ENCODE measurements at regions not wholly inside any gene's neighbourhood (a gene's known extent, or its start where the extent isn't known, plus 50 kb on each side); places are given as distances from the start of the nearest gene placed in this dataset.

DNA sequence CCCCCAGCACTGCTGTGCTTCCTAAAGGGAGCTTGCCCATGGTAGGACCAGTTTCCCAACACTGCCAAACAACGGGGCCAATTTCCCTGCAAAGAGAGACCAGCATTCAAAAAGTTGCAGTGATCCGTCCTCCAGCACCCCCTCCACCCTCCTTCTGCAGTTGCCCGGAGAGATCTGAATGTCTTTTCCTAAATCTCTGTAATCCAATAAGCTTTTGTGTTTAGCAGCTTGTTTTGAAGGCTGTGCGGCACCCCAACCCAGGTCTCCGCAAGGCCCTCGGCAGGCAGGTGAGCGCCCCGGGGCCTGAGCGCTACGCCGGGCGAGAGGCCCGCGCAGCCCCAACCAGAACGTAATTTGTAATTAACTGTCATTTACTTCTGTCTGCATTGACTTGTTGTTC is 366.9 kb upstream of the IRX2 start:
- H3K9me3 Mint-ChIP-seq = peaks cover 4% of the 10 kb centered on the region
- no peaks in the 10 kb centered on the region for H3K36me3 Mint-ChIP-seq (ENCODE audit: low read depth)
- no peak overlapping the region for H3K4me3 Mint-ChIP-seq
- intact Hi-C loops (cut with micrococcal nuclease) = loop anchor here (5.0 kb wide), 2 partner anchors 366 to 484 kb away; partner anchors contain the start of gene IRX2
- H3K27ac Mint-ChIP-seq = no peak overlapping the region
- peaks cover 27% of the 10 kb centered on the region for H3K27me3 Mint-ChIP-seq
- no peak for DNase-seq
- H3K4me1 Mint-ChIP-seq = no peaks in the 10 kb centered on the region

DNA sequence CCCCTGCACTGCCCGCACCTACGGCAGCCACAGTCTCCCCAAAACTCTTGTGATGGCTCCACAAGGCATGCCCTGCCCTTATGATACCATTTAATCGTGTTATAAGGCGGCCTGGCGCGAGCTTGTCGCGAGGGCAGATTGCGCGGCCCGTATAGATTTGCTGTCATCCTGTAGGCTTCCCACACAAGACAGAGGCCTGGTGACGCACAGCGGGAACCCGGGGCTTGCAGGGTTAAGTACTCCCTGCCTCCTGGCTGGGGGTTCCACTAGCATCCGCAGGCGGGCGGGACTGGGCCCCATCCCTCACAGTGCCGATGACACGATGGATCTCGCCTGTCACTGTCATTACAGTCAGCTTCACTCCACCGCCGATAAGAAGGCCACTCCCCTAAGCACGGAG is 364.9 kb upstream of the IRX2 start:
- no peak overlapping the region for H3K4me3 Mint-ChIP-seq
- no peak for DNase-seq
- no peaks in the 10 kb centered on the region for H3K4me1 Mint-ChIP-seq
- no peak overlapping the region for H3K27ac Mint-ChIP-seq
- intact Hi-C loops (cut with micrococcal nuclease) = loop anchor here (5.0 kb wide), 2 partner anchors 364 to 486 kb away; partner anchors contain the start of gene IRX2
- no peaks in the 10 kb centered on the region for H3K36me3 Mint-ChIP-seq (ENCODE audit: low read depth)
- peaks cover 23% of the 10 kb centered on the region for H3K27me3 Mint-ChIP-seq
- H3K9me3 Mint-ChIP-seq = peaks cover 4% of the 10 kb centered on the region

DNA sequence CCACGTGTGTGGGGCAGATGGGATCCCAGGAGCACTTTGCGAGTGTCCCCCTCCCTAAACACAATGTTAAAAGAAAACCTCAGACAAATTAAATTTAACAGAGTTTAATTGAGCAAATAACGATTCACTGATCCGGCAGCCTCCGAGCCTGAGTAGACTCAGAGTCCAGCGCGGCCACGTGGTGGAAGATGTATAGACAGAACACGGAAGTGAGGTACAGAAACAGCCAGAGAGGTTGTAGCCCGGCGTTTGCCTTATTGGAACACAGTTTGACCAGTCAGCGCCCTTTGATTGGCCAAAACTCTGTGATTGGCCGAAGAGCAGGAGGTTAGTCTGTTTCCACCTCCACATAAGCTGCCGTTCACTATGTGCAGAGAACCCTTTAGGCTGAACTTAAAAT is 363.0 kb upstream of the IRX2 start:
- intact Hi-C loops (cut with micrococcal nuclease) = no loop called here
- Mint-ChIP-seq H3K27me3 (peaks cover 22% of the 10 kb centered on the region), H3K4me3 (no peak overlapping the region), H3K9me3 (peaks cover 4% of the 10 kb centered on the region), H3K4me1 (no peaks in the 10 kb centered on the region), H3K27ac (no peak overlapping the region), H3K36me3 (ENCODE audit: low read depth) (no peaks in the 10 kb centered on the region)
- DNase-seq = no peak

DNA sequence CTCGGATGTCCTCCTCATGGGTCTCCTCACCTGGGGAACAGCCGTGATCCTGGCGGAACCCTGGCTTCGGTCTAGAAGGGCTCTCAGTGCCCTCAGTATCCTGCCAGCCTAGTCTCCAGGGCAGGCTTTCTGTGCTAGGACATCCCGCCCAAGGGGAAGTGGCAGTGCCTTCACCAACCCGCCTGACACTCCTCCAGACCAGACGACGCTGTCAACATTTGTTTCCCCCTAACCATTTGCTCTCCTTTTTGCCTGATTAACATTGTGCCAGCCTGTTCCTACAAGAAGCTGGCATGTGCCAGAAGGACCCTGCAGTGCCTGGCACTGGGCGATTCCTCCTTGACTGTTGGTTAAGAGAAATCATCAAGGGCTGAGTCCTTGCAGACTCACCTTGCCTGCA is 358.9 kb upstream of the IRX2 start:
- H3K27ac Mint-ChIP-seq = no peak overlapping the region
- DNase-seq = no peak
- no peak overlapping the region for H3K4me3 Mint-ChIP-seq
- no peaks in the 10 kb centered on the region for H3K4me1 Mint-ChIP-seq
- H3K36me3 Mint-ChIP-seq (ENCODE audit: low read depth) = no peaks in the 10 kb centered on the region
- no peaks in the 10 kb centered on the region for H3K27me3 Mint-ChIP-seq
- intact Hi-C loops (cut with micrococcal nuclease) = no loop called here
- no peaks in the 10 kb centered on the region for H3K9me3 Mint-ChIP-seq

DNA sequence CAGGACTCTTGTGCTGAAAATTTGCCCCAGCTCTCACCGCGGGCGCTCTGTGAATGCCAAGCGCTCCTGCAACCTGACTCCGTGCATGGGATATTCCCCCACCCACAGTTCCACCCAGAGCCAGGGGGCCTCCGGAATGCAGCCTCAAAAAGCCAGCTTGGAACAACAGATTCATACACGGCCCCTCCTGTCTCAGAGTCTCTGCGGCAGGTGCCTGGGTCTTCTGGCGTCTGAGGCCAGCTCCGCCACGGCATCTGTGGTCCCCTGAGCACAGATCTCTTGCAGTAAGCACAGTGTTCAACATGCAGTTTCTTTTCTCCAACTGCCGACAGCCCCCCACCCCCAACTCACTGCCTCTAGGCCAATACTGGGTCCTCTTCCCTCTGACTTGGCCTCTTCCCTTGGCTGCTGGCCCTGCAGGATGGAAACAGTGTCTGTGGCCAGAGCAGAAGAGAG is 355.7 kb upstream of the IRX2 start:
- H3K36me3 Mint-ChIP-seq (ENCODE audit: low read depth) = no peaks in the 10 kb centered on the region
- intact Hi-C loops (cut with micrococcal nuclease) = no loop called here
- no peak overlapping the region for H3K27ac Mint-ChIP-seq
- DNase-seq = no peak
- H3K27me3 Mint-ChIP-seq = peaks cover 9% of the 10 kb centered on the region
- H3K9me3 Mint-ChIP-seq = no peaks in the 10 kb centered on the region
- H3K4me1 Mint-ChIP-seq = no peaks in the 10 kb centered on the region
- no peak overlapping the region for H3K4me3 Mint-ChIP-seq

DNA sequence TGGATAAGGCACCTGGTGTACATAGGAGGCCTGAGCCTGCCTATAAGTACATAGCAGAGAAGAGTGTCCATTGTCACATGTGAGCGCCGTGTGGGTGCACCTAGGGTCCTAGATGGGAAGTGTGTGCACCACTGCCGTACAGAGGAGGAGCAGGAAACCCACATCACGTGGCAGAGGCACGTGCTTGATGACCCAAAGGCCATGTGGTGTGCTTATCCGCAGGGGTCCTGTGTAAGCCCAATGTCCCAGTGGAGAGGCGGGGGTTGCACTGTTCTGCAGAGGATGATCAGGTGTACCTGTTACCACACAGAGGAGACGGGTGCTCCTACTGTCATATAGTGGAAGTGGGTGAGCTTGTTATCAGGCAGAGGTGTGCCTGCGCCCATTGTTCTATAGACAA is 354.1 kb upstream of the IRX2 start:
- Mint-ChIP-seq H3K27me3 (peaks cover 9% of the 10 kb centered on the region), H3K9me3 (no peaks in the 10 kb centered on the region), H3K4me1 (no peaks in the 10 kb centered on the region), H3K36me3 (ENCODE audit: low read depth) (no peaks in the 10 kb centered on the region), H3K27ac (no peak overlapping the region), H3K4me3 (no peak overlapping the region)
- no peak for DNase-seq
- intact Hi-C loops (cut with micrococcal nuclease) = no loop called here

DNA sequence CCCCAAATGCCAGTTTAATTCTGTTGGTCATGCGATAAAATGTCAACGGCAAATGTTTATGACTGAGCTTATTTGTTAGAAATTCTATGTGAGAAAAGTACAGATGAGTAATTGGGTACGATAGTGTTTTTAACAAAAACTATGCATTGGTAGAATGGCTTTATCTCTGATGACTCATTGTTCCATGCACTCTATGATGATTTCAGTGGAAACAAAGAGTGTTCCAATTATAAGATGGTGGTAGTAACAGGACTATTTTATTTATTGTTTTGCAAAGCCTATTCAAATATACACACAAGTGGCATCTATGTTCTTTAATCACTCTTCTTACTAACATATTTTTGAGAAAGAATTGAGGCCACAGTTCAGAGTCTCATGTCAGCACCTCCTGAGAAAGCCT is 353.7 kb upstream of the IRX2 start:
- Mint-ChIP-seq H3K4me1 (no peaks in the 10 kb centered on the region), H3K4me3 (no peak overlapping the region), H3K27ac (no peak overlapping the region), H3K27me3 (peaks cover 9% of the 10 kb centered on the region), H3K36me3 (ENCODE audit: low read depth) (no peaks in the 10 kb centered on the region), H3K9me3 (no peaks in the 10 kb centered on the region)
- intact Hi-C loops (cut with micrococcal nuclease) = no loop called here
- DNase-seq = no peak

DNA sequence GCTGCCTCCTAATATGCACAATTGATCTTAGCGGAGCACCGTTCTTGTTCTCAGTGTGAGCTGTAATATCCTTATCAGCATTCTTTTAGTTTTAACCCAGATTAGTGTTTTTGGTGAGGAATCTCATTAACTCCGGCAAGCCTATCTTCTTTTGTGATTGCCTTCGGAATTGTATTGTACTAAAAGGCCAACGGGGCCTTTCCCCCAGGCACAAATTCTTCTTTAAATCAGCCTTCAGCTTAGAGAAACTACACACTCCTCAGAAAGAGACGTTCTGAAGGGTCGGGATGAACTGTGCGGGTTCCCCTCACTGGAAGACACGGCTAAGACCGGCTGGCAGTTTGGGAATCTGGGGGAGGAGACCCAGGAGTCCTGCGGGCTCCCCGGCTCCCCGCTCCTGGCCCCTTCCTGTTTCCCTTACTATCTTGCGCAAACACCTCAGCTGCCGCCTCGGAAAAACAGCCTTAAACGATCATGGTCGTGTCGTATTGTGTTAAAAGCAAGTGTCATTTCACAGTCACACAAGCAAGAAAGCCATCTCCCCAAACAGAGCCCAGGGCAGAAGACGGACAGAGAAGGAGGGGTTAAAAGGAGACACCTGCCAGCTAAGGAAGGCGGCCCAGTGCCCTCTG is 353.1 kb upstream of the IRX2 start:
- DNase-seq = no peak
- no peak overlapping the region for H3K27ac Mint-ChIP-seq
- H3K4me1 Mint-ChIP-seq = no peaks in the 10 kb centered on the region
- no peak overlapping the region for H3K4me3 Mint-ChIP-seq
- peaks cover 9% of the 10 kb centered on the region for H3K27me3 Mint-ChIP-seq
- intact Hi-C loops (cut with micrococcal nuclease) = no loop called here
- no peaks in the 10 kb centered on the region for H3K9me3 Mint-ChIP-seq
- no peaks in the 10 kb centered on the region for H3K36me3 Mint-ChIP-seq (ENCODE audit: low read depth)

DNA sequence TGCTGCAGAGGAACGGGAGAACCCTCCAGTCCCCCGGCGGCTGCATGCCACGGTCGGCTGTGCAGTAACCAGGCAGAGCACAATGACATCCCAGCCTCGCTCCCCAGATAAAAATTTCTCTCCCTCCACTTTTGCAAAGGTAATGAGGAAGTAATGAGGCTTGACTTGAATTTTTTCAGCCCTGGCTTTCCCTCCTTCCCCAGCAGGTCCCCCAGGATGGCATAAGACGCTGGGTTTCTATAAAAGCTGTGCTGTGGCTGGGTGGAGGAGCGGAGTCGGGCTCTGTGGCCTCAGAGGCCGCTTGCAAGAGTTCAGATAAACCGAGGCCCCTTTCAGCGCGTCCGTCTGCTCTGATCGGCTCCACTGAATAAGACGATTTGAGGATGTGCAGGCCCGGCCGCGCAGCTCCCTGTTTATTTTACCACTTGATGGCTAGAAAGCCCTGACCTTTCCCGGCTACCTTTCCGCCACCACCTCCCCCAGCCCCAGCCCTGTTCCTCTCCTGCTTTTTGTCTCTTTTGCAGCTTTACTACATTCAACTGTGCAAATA is 351.9 kb upstream of the IRX2 start:
- H3K36me3 Mint-ChIP-seq (ENCODE audit: low read depth) = no peaks in the 10 kb centered on the region
- H3K4me3 Mint-ChIP-seq = no peak overlapping the region
- H3K27ac Mint-ChIP-seq = no peak overlapping the region
- no peaks in the 10 kb centered on the region for H3K4me1 Mint-ChIP-seq
- intact Hi-C loops (cut with micrococcal nuclease) = no loop called here
- peaks cover 9% of the 10 kb centered on the region for H3K27me3 Mint-ChIP-seq
- no peaks in the 10 kb centered on the region for H3K9me3 Mint-ChIP-seq
- no peak for DNase-seq

DNA sequence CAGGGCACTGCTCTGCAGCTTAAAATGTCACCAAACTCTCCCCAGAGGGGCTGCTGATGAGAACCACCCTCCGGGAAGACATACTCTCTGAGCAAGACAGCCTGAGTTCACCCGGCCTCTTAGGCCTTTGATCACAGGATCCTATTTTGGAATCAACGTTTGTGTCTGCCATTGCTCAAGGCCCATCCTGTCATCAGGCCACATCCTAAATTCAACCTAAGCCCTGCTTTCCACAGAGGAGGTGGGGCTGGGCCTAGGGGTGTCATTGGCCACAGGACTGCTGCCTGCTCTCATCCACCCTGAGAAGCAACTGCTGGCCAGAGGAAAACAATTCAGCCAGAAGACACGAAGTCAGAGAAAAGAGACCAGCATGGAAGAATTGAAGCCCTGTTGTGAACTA is 351.1 kb upstream of the IRX2 start:
- Mint-ChIP-seq H3K9me3 (no peaks in the 10 kb centered on the region), H3K4me1 (no peaks in the 10 kb centered on the region), H3K4me3 (no peak overlapping the region), H3K27ac (no peak overlapping the region), H3K27me3 (peaks cover 9% of the 10 kb centered on the region), H3K36me3 (ENCODE audit: low read depth) (no peaks in the 10 kb centered on the region)
- DNase-seq = no peak
- intact Hi-C loops (cut with micrococcal nuclease) = no loop called here

DNA sequence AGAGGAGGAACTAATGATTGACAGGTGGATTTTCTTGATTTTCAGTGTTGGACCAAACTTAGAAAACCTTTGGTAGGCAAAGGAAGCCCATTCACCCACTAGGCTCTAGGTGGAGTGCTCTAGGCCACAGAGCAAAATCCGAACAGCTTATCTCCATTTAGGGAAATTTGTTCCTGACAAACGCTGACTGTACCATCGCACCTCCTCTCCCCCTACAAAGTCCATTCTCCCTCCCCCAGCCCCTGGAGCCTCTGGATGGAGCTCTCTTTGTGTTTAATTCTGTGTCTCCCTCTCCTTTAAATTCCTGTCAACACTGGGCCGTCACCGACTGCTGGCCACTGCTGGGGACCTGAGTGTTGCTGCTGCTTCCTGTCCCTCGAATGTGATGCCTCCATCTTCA is 350.1 kb upstream of the IRX2 start:
- intact Hi-C loops (cut with micrococcal nuclease) = no loop called here
- Mint-ChIP-seq H3K27ac (no peak overlapping the region), H3K4me1 (no peaks in the 10 kb centered on the region), H3K9me3 (no peaks in the 10 kb centered on the region), H3K27me3 (peaks cover 9% of the 10 kb centered on the region), H3K36me3 (ENCODE audit: low read depth) (no peaks in the 10 kb centered on the region), H3K4me3 (no peak overlapping the region)
- no peak for DNase-seq

DNA sequence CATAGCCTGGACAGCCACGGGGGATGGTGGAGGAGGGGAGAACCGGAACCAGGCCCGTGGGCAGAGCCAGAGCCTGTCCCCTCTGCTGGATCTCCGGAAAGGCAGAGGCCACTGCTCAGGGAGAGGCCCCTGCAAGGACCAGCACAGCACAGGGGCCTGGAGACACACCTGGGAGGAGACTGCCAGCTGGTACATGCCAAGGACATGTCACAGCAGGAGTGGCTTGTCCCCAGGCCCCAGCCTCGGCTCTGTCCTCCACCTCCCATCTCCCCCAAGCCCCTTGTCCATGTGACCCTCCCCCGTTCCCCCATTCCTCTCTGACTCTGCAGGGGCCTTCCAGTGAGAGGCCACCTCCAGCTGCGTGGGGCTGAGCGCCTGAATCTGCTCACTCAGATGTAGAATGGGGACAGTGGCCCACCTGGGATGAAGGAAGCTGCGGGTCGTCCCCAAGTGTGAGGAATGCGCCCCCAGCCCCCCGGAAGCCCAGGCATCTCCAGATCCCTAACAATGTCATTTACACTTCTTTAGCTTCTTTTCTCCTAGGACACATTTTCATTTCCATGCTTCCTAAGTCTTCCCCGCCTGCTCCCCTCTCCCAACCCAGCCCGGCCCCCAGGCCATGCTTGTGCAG is 349.6 kb upstream of the IRX2 start:
- DNase-seq = no peak
- peaks cover 9% of the 10 kb centered on the region for H3K27me3 Mint-ChIP-seq

DNA sequence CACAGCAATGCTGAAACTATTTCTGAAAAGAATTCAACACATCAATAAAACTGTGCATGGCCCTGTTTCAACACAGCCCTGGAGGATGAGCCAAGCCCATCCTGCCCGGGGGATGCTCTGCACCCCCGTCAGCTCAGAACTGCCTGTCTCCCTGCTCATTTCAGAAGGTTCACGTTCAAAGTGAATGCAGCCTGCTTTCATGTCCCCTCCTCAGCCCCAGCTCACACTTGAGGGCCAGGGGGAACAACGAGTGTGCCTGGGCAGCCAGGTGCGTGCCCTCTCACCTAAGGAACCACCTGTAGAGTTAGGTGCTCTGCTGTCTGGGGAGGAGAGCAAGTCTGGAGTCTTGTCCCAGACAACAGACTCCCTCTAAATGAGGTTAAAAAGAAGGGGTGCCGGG is 348.5 kb upstream of the IRX2 start:
- H3K9me3 Mint-ChIP-seq = no peaks in the 10 kb centered on the region
- no peak overlapping the region for H3K4me3 Mint-ChIP-seq
- DNase-seq = no peak
- intact Hi-C loops (cut with micrococcal nuclease) = no loop called here
- H3K27me3 Mint-ChIP-seq = peaks cover 7% of the 10 kb centered on the region
- no peaks in the 10 kb centered on the region for H3K4me1 Mint-ChIP-seq
- H3K27ac Mint-ChIP-seq = no peak overlapping the region
- H3K36me3 Mint-ChIP-seq (ENCODE audit: low read depth) = no peaks in the 10 kb centered on the region

More for the DNA sequence above, 349.6 kb upstream of the IRX2 start:
- Mint-ChIP-seq H3K36me3 (ENCODE audit: low read depth) (no peaks in the 10 kb centered on the region), H3K4me3 (no peak overlapping the region), H3K27ac (no peak overlapping the region), H3K4me1 (no peaks in the 10 kb centered on the region), H3K9me3 (no peaks in the 10 kb centered on the region)
- intact Hi-C loops (cut with micrococcal nuclease) = no loop called here

DNA sequence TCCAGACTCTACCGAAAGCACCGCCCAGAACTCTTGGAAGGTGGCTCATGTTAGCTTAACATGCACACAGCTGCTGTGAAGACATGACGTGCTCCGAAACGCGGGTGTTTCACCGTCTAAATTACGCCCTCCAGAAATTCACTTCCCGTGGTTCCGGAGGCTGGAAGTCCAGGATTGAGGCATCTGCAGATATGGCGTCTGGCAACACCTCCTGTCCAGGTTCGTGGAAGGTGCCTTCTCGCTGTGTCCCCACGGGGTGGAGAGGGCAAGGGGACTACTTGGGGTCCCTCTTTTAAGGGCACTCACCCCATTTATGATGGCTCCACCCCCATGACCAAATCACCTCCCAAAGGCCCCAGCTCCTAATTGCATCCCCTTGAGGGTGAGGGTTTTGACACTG is 348.0 kb upstream of the IRX2 start:
- Mint-ChIP-seq H3K4me3 (no peak overlapping the region), H3K4me1 (no peaks in the 10 kb centered on the region), H3K9me3 (no peaks in the 10 kb centered on the region), H3K27me3 (peaks cover 7% of the 10 kb centered on the region), H3K27ac (no peak overlapping the region), H3K36me3 (ENCODE audit: low read depth) (no peaks in the 10 kb centered on the region)
- no peak for DNase-seq
- intact Hi-C loops (cut with micrococcal nuclease) = no loop called here

DNA sequence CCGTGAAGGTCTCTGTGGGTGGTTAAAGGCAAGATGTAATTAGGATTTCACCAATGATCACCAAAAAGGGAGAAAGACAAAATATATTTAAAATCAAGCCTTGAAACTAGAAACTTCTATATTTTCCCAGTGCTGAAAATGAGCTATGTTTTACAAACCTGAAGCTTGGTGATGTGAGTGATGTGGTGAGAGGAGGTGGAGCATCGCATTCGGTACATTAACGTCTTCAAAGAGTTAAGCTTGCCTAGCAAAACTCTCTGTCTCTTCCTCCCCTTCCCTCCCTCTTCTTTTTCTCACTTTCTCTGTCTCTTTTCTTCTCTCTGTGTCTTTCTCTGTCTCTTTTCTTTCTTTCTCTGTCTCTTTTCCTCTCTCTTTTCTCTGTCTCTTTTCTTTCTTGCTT is 347.3 kb upstream of the IRX2 start:
- no peak for DNase-seq
- intact Hi-C loops (cut with micrococcal nuclease) = no loop called here
- Mint-ChIP-seq H3K4me1 (no peaks in the 10 kb centered on the region), H3K27ac (no peak overlapping the region), H3K36me3 (ENCODE audit: low read depth) (no peaks in the 10 kb centered on the region), H3K9me3 (no peaks in the 10 kb centered on the region), H3K27me3 (peaks cover 5% of the 10 kb centered on the region), H3K4me3 (no peak overlapping the region)

Measured in activated CD4-positive, alpha-beta T cell treated with anti-CD3 and anti-CD28 coated beads, Interleukin-2, amount 10 ng/mL, durations not matched to agents 24 days and 14 days (primary cell).